Activated T-cell treated with anti-CD3 and anti-CD28 coated beads for 1 hour (primary cell): ENCODE measurements at regions not wholly inside any gene's neighbourhood (a gene's known extent, or its start where the extent isn't known, plus 50 kb on each side); places are given as distances from the start of the nearest gene placed in this dataset.

Experiments
- DNase-seq: peaks from one replicate; pipeline ENCODE4 v3.0.0-alpha.2; 2020; ENCODE audit warnings: low read depth

DNA sequence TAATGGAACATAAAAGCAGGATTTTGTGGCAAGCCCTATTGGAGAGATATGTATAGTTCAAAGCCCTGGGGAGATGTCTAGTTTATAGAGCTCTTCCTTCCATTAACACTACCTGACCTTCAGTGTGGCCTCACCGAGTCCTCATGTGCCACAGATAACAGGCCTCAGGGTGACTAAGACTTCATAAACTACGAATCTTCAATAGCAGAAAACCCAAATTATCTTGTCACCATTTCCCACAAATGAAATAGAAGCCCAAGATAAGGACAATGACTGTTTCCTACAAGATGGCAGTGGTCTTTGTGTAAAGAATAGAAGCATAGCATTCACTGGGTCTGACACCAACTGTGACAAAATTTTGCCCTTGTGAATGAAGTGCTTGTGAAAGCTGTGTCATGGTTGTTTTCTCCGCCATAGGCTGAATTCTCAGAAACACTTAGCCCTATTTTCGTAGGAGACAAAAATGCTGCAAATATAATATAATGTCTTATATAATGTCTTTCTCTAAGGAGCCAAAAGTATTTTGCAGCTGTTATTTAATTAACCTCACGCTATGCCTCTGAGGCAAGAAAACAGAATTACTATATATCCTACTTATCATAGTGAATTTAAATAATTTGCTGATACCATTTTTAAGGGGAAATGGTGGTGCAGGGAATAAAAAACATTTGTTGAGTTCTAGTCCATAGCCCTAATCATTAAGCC lies 136.7 kb upstream of the CWC22 start:
- no peak for DNase-seq

DNA sequence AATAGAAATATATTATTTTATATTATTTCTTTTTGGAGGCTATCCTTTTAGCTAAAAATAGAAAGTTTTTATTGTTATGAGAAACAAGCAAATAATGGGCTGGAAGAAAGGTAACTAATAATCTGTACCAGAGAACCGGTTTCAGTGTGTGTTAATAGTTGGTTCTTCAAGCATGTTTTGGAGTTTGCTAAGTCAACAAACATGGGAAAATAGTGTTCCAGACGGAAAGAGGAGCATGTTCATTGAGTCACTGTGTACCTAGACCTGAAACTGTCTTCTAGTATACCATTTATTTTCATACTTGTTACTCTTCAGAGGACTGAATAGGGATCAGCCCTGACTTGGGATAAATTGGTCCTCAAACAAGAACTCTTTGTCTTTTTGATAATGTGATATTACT lies 134.5 kb upstream of the CWC22 start:
- DNase-seq = no peak

DNA sequence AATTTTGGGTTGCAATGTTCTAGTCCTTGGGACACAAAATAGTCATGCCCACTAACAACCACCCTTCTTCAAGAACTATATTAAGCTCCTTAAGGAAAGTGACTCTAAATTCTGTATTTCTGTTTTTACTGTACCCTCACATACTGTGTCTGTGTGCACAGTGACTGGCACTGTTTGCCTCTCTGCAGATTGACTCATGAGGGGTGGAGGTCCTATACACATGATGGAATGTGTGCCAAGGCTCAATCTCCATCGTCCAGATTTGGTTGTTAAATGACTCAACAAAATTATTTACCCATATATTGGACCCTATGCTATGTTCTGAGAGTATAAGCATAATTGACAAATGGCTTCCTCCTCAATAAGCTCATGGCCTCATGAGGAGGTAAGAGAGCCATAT lies 126.6 kb upstream of the CWC22 start:
- DNase-seq = no peak

DNA sequence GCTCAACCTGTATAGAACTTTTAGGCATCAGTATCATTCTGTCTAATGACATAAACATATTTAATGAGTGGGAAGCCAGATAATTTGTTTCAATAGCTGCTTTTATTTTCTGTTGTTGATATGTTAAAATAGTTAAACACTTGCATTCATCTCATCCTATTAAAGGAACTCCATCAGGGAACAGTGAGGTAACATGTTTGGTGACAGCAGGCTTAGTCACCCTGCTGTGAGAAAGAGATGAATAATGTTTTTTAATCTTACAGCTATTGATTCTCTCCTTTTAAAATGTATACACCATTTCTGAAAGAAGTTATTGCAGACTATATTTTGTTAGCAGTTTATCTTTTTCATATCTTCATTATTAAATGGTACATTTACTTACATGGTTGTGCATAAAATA lies 123.3 kb upstream of the CWC22 start:
- DNase-seq = no peak

DNA sequence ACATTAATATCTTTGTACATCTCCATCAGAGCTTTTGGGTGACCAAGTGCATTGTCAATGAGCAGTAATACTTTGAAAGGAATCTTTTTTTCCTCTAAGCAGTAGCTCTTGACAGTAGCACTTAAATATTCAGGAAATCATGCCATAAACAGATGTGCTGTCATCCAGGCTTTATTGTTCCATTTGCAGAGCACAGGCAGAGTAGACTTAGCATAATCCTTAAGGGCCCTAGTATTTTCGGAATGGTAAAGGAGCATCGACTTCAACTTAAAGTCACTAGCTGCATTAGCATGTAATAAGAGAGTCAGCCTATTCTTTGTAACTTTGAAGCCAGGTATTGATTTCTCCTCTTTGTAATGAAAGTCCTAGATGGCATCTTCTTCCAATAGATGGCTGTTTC lies 121.8 kb upstream of the CWC22 start:
- no peak for DNase-seq

DNA sequence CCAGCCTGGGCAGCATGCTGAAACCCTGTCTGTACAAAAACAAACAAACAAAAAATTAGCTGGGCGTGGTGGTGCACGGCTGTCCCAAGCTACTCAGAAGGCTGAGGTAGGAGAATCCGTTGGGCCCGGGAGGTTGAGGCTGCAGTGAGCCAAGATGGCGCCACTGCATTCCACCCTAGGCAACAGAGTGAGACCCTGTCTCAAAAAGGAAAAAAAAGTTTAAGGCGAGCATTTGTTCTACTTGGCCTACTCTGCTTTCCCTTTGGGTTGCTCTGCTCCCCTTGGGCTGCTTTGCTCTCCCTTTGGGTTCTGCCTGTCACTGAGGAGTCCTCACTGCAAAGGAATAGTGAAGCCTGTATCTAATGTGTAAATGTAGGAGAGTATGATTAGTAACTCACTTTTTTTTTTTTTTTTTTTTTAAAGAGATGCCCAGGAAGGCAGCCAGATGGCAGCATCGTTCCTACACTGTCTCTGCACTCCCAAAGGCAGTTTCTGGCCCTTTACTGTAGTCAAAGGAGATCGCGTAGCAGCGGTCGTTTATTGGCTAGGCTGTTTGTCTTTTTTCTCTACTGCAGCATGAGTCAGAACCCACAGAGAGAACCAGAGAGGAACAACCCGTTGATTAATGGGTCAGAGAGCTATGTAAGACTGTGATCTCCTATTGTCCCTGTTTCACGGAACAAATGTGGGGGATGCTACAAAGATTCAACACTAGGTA lies 118.3 kb upstream of the CWC22 start:
- DNase-seq = peak; percentile 11

DNA sequence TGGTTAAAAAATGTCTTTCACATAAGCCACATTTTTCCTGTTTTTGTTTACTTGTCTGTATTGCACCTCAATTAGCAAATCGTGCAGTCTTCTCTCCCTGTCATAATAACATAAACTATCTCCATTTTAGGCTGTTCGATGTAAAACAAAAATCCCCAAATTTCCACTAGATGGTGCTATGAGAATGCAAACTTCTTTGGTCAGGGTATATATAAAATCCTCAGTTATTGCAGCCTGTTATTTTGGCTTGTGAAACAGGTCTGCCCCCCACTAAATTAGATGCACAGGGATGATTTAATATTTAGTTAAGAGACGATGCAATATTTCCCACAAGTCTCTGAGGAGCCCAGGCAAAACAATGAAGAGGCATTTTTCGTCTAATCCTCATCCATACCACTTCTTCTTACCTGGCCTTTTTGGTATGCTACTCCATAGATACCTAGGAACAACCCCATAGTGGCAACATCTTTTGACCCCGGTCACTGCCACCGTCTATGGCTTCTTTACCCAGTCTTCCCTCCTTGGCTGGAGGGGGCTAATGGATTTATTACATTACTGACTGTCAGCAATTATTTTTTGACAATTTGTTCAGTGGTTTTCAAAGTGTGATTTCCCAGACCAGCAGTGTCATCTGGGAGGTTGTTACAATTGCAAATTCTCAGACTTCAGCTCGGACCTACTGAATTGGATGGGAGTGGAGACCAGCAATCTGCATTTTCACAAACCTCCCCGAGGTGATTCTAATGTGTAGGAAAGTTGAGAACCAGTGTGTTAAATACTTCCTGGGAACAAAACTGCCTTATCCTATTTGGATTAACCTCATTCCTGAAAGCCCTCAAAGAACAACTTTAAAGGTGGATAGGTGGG lies 117.4 kb upstream of the CWC22 start:
- no peak for DNase-seq

DNA sequence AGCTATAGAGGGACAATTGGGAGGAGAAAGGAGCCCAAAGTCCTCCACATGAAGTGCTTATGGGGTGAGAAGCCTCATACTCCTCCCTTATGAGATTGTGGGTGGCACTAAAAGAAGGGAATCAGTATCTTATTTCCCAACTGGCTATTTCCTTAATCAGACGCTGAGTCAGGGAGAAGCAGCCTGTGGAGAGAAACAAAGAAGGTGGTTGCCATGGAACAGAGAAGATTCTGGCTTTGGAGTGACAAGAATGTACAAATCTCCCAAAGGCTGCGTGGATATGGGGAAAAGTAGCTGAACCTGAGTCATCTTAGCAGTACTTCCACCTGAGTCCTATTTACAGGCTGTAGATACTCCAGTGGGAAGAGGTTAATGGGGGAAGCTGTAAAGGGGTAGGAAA lies 115.8 kb upstream of the CWC22 start:
- DNase-seq = no peak

DNA sequence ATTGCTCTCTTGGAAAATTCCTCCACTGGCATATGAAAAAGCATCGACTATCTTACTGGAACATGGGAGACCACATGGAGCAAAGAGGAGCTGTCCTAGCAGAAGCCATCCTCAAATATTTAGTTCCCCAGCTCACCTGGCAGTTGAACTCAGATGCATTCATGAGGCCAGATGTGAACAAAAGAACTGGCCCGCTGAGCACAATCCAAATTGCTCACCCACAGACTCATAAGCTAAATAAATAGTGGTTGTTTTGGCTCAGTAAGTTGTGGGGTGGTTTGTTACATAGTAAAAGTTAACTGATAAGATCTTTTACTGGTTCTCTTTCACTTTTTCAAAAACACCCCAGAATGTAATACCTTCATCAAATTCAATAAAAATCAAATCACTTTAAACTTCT lies 108.6 kb upstream of the CWC22 start:
- no peak for DNase-seq

DNA sequence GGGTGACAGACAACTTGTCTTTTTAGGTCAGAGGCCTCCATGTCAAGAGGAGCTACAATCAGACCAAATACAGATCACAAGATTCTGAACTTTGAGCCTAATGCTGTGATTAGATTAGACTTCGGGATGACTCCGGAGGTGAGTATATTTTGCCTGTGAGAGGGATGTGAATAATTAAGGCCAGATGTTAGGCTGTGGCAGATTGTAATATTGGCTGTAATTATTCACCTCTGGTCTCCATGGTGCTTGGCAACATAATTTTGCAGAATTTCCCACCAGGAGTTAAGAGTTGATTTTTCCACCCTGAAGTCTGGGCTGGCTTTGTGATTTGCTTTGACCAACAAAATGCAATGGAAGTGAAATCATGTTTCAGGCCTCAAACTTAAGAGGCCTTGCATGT lies 108.2 kb upstream of the CWC22 start:
- DNase-seq = no peak

DNA sequence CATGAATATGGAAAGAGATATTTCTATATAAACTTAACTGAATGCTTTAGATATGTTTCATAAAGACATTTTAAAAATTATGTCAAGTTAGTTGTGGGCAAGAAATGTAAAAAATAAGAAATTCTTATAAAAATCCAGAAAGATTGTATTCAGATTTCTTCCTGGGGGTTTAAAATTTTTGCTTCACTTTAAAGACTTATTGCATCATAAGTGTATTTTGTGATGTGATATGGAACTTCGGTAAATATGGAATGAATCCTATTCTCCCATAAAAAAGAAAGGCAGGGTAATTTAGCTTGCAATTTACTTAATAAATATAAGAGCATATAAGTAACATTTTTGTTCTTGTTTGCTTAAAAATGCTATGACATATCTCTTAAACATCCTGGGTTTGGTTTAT lies 104.8 kb upstream of the CWC22 start:
- DNase-seq = no peak

DNA sequence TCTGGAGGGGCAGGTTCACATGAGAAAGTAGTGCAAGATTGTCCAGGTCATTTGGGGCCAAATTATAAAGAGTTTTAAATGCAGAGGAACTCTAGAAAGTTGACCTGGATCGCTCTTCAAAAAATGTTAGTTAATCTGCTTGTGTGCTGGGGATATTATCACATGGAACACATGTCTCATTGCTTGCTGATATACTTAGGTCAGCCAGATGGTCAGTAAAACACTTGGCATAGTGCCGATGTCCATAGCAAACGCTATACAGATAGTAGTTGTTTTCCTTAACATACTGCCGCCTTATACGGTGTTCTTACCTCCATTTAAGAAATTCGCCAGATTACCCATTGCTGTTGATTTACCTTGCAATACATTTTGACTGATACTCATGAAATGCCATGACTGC lies 103.4 kb upstream of the CWC22 start:
- no peak for DNase-seq

DNA sequence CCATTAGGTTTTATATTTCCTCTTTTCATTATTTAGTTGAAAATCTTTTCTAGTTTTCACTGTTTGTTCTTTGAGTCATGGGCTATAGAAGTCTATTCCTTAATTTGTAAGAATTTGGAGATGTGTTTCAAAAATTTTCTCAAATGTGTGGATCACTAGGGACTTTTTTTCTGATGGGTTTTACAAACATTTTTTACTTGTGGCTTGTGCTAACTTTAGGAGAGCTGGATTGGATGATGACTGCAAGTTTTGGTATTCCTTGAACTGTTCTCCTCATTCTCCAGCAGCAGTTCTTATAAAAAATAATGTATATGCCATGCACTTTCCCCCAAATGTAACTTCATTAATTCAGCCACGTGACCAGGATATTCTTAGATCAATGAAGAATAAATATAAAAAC lies 94.7 kb upstream of the CWC22 start:
- DNase-seq = no peak

DNA sequence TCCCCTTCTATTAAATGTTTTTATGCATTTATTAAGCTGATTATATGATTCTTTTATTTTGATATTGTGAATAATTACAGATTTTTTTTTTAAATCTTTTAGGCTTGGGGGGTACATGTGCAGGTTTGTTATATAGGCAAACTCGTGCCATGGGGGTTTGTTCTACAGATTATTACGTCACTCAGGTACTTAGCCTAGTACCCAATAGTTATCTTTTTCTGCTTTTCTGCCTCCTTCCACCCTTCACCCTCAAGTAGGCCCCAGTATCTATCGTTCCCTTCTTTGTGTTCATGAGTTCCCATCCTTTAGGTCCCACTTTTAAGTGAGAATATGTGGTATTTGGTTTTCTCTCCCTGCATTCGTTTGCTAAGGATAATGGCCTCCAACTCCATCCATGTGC lies 92.2 kb upstream of the CWC22 start:
- no peak for DNase-seq

DNA sequence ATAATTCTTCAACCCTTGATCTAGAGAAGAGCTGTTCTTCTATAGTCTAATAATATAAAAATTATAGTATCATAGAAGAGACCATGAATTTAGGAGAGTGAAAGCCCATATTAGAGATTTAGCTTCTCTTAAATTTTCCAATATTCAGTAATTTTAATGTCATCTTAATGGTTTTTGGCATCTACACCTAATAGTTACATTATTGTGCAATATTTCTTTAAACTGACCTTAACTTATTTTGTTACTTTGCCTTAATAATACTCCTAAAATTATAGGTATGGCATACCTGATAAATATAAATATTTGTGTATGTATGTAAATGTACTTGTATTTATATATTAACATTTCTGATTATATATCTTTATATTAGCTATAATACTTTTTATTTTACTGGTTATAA lies 78.0 kb upstream of the CWC22 start:
- DNase-seq = no peak

DNA sequence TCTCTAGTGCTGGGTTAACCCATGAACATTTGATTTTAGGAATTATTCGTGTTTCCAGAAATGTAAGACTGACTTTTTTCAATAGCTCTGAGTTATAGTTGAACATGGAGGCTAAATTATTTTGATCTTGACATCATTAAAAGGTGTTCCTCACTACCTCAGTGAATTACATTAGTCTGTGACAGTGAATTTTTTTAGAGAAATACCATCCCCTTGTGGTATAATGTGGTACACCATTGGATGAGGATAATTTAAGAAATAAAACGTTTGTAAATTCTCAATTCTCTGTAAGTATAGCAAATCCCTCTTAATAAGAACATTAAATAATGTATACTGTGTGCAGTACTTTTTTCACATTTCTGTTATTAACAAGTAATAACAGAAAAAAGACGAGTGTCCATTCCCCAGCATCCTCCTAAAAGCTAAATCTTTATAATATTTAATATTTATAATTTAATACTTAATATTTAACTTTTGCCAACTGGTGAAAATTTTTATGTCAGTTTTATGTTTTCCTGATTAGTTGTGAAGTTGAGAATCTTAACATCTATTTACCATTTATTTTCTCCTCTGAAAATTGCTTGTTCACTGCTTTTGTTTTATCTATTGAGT lies 70.3 kb upstream of the CWC22 start:
- no peak for DNase-seq

DNA sequence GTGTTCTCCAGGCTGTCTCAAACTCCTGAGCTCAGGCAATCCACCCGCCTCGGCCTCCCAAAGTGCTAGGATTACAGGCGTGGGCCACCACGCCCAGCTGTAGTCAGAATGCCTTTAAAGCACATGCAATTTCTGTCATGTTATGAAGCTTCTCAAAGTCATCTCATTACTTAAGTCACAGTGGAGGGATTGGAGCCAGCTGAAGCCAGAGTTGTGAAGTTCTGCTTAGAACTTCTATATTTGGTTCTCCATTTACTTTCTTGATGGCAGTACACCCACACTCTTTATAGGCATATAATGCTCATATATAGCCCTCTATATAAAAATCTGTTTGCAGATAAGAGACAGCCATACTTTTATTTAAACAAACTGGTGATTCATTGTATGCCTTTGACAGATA lies 68.8 kb upstream of the CWC22 start:
- no peak for DNase-seq

DNA sequence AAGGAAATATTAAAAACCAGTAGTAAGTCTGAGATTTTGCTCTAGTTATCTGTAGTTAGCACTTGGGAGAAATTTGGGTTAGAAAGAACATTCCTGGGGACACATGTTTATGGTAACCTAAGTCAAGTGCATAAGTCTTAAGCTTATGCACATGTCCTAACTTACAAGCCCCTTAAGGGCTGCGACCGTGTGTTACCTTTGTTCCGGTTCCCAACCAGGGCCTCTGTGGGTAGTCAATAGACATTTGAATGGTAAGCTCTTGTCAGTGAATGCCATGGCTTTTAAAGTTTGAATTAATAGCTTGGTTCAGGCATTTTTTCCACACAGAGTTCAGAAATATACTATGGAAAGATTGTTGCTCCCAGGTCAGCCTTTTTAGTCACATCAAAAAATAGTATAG lies 64.7 kb upstream of the CWC22 start:
- no peak for DNase-seq

DNA sequence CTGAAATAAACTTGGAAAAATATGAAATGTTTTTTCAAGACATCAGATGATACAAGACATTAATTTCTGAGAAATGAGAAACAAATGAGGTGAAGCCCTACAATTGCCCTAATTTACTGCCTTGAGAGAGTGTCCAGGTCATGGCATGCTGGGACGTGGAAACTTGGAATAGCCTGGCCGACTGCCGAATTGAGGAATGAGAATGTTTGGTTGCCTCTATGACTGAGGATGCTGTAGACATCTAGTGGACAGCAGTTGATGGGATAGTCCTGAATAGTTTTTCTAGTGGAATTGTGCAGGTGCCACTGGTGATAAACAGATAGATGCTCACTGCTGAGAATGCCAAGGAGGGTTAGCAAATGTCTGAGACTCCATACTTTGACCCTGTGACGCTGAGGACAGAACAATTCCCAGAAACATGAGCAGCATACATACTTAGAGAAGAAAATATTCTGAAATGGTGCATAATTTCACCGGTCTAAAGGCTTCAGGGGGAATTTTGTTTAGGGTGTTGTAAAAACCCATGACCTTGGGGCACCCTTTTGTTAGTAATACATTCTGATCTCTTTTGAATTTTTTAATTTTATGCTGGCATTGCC lies 56.5 kb upstream of the CWC22 start:
- DNase-seq = no peak

DNA sequence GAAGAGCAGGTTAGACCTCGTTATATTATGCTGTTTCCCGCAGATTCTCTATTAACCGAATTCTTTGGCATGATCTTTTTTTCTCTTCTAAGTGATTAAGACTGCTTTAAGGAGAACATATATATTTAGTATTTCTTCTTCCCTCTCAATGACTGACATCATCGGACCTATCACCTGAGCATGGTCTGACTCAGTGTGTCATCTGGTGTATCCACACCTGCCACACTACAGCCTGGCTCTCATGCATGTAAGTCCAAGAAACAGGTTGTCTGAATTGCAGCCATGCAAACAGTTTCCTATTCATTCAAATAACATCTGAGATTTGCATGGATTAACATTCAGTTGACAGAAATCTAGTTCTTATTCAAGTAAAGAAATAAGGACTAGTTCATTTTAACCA lies 55.1 kb upstream of the CWC22 start:
- no peak for DNase-seq

DNA sequence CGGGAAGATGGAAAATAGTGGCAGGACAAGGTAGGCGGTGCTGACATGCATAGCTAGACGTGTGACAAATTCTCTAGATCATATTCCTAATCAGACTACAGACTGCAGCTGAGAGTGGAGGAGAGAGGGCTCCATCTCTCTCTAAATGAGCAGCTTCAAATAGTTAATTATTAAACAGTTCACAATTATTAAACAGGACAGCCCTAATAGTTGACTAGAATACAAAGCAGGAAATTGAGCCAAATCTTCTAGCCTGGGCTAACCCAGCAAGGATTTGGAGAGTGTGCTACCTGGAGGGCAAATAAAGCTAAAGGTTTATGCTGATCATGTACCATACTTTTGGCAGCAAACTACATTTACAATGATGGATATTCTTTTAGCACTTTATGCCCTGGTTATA lies 54.4 kb upstream of the CWC22 start:
- no peak for DNase-seq

DNA sequence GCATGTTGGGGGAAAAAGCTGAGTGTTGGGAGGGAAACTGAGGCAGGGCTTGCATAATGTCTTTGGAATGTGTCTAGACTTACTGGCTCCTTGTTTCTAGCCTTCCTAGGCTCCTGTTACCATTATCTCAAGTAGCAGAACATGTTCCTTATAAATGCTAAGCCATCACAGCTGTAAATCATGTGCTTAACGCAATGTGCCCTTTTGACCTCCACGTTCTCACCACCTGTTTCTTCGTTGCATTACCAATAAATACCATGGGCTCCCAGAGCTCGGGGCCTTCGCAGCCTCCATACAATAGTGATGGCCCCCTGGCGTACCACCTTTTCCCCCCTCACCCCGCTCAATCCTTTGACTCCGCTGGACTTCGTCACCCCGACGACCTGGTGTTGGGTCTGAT lies 54.0 kb upstream of the CWC22 start:
- no peak for DNase-seq
